Cardiac muscle cell (in vitro differentiated cells and primary cell): ENCODE measurements at regions not wholly inside any gene's neighbourhood (a gene's known extent, or its start where the extent isn't known, plus 50 kb on each side); places are given as distances from the start of the nearest gene placed in this dataset.

Experiments used
- DNase-seq, 2 donors: peaks; one replicate each; pipeline versions ENCODE4 v3.0.0 to v3.0.0-alpha.2; 2010 to 2017; ENCODE audit warnings: low read depth in 1 of 2, low spot score in 1 of 2
- H3K27ac ChIP-seq: fragments of 200-600 bp; sonication (generic); 2 replicates; pipeline ENCODE4 v1.5.1; 2016
- H3K27me3 ChIP-seq: fragments of 200-600 bp; sonication (generic); 2 replicates; pipeline ENCODE4 v1.6.0; 2016; ENCODE audit warnings: control low read depth
- H3K36me3 ChIP-seq: fragments of 200-600 bp; sonication (generic); 2 replicates; pipeline ENCODE4 v1.5.1; 2016; ENCODE audit warnings: control low read depth
- H3K4me1 ChIP-seq: fragments of 200-600 bp; sonication (generic); 2 replicates; pipeline ENCODE4 v1.8.1; 2017; ENCODE audit warnings: low read depth, mild to moderate bottlenecking, mixed run types
- H3K4me3 ChIP-seq: fragments of 200-600 bp; sonication (generic); 2 replicates; pipeline ENCODE4 v1.5.1; 2016; ENCODE audit warnings: mild to moderate bottlenecking
- H3K9me3 ChIP-seq: fragments of 200-600 bp; sonication (generic); 2 replicates; pipeline ENCODE4 v1.5.1; 2017; ENCODE audit warnings: low read depth, mild to moderate bottlenecking, control low read depth
- CTCF ChIP-seq: IDR thresholded peaks from 2 replicates; pipeline ENCODE4 v1.5.1; 2012; ENCODE audit warnings: low read depth, mild to moderate bottlenecking, low read length

DNA sequence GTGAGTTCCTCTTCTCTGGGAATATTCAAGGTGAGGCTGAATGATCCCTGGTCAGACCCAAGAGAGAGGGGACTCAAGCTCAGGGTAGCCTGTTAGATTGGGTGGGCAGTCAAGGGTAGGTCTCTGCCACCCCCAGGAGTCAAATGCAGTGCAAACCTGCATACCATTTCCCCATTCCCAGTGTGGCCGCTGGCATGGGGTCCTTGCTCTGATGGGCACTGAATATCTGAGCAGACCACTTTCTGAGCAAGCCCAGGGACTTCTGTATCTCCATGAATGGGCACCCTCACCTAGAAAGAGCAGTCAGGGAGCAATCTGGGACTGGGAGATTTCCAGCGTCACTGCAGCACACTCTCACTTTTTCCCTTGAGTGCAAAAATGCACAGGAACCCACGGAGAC lies 573.7 kb downstream of the BCL11B start:
- no peak for TF ChIP-seq CTCF
- Histone ChIP-seq H3K4me1 (no peaks in the 10 kb centered on the region), H3K4me3 (no peak overlapping the region), H3K27me3 (no peaks in the 10 kb centered on the region), H3K27ac (no peak overlapping the region), H3K9me3 (no peaks in the 10 kb centered on the region), H3K36me3 (no peaks in the 10 kb centered on the region)
- DNase-seq = no peak

GRCh38 chr14:98700748-98701147 lies 571.2 kb downstream of the BCL11B start:
- Histone ChIP-seq H3K4me3 (no peak overlapping the region), H3K9me3 (no peaks in the 10 kb centered on the region), H3K4me1 (no peaks in the 10 kb centered on the region), H3K27ac (no peak overlapping the region), H3K27me3 (no peaks in the 10 kb centered on the region), H3K36me3 (no peaks in the 10 kb centered on the region)
- no peak for DNase-seq
- TF ChIP-seq CTCF = no peak

- H3K4me1 ChIP-seq = no peaks in the 10 kb centered on the region
- no peak overlapping the region for H3K4me3 ChIP-seq
- H3K9me3 ChIP-seq = no peaks in the 10 kb centered on the region
- no peaks in the 10 kb centered on the region for H3K27me3 ChIP-seq
- TF ChIP-seq CTCF = no peak
- DNase-seq = no peak
- H3K27ac ChIP-seq = no peak overlapping the region
- H3K36me3 ChIP-seq = no peaks in the 10 kb centered on the region
Observed at GRCh38 chr14:98701377-98701776, 570.6 kb downstream of the BCL11B start.

GRCh38 chr14:98704441-98704840 lies 567.6 kb downstream of the BCL11B start:
- Histone ChIP-seq H3K9me3 (no peaks in the 10 kb centered on the region), H3K4me3 (no peak overlapping the region), H3K27ac (no peak overlapping the region), H3K36me3 (no peaks in the 10 kb centered on the region), H3K27me3 (no peaks in the 10 kb centered on the region), H3K4me1 (no peaks in the 10 kb centered on the region)
- DNase-seq = no peak
- TF ChIP-seq CTCF = no peak

GRCh38 chr14:98705871-98706300 lies 566.1 kb downstream of the BCL11B start:
- TF ChIP-seq CTCF = no peak
- DNase-seq = no peak
- no peaks in the 10 kb centered on the region for H3K4me1 ChIP-seq
- H3K27ac ChIP-seq = no peak overlapping the region
- no peaks in the 10 kb centered on the region for H3K27me3 ChIP-seq
- H3K4me3 ChIP-seq = no peak overlapping the region
- H3K9me3 ChIP-seq = no peaks in the 10 kb centered on the region
- no peaks in the 10 kb centered on the region for H3K36me3 ChIP-seq

GRCh38 chr14:98707522-98707921 lies 564.5 kb downstream of the BCL11B start:
- no peak for DNase-seq
- Histone ChIP-seq H3K4me1 (no peaks in the 10 kb centered on the region), H3K27ac (no peak overlapping the region), H3K9me3 (no peaks in the 10 kb centered on the region), H3K27me3 (no peaks in the 10 kb centered on the region), H3K4me3 (no peak overlapping the region), H3K36me3 (no peaks in the 10 kb centered on the region)
- no peak for TF ChIP-seq CTCF
